GM04503 (cell line): ENCODE measurements at regions not wholly inside any gene's neighbourhood (a gene's known extent, or its start where the extent isn't known, plus 50 kb on each side); places are given as distances from the start of the nearest gene placed in this dataset.
"Not testable (repeated sequence)": the region's sequence is repeated elsewhere in the genome, so short reads cannot be mapped to it uniquely, and the experiment has no call there.

Source experiments
- DNase-seq: peaks from one replicate; pipeline ENCODE4 v3.0.0-alpha.2; 2012; ENCODE audit warnings: low read depth

GRCh38 chr4:188435381-188435780 lies 296.1 kb downstream of the TRIML1 start:
- no peak for DNase-seq

- DNase-seq: no peak
Measured at GRCh38 chr4:188437535-188437934, 298.3 kb downstream of the TRIML1 start.

DNA sequence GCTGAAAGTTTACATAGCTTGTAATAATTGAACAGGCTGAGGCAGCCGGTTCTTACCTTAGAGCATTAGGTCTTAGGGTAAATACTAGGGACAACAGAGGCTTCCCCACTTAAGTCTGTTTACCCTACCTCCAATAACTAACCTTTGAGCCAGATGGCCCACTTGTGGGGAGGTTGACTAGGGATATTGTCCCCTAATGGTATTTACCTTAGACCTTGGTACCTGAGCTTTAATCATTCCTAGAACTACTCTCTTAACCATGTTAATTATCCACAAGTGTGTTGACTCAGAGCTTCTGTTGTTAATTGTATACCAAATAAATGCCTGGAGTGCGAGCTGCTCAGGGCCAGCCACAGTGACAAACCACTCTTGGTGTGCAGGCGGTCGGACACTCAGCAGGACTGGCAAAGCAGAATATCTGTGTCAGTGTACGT lies 299.2 kb downstream of the TRIML1 start:
- DNase-seq: not testable (repeated sequence)

DNA sequence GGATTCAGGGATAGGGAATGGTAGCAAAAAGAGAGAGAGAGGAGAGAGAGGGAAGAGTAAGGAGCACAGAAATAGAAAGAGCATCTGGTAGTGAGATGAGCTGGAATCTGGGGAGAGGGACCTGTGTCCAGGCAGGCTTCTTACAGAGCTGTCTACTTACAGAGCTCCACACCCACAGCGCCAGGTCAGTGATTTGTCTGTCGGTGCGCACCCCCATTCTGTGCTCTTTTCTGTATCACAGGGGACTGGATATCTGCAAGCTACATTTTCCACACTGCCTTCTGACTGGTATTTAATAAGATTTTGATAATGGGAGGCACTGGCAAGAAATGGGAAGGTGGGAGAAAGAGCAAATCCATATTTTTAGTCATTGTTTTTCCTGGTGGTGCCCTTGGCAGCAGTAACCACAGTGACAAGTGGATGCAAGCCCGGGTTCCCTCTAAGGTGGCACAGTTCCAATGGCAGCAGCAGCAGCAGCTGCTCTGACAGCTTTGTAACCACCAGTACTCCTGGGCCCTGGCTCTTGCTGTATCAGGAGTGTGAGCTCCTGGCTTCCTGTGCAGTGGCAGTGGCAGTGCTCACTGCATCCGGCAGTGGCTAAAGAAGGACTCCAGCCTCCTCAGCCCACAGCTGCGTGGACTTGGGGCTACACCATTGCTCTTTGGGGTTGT lies 300.5 kb downstream of the TRIML1 start:
- DNase-seq: no peak

GRCh38 chr4:188444500-188444899 lies 305.3 kb downstream of the TRIML1 start:
- no peak for DNase-seq

GRCh38 chr4:188448996-188449395 lies 309.8 kb downstream of the TRIML1 start:
- DNase-seq: not testable (repeated sequence)

- no peak for DNase-seq
Measured at GRCh38 chr4:188450571-188450970, 311.3 kb downstream of the TRIML1 start.

GRCh38 chr4:188452097-188452496 lies 312.9 kb downstream of the TRIML1 start:
- DNase-seq: no peak

- no peak for DNase-seq
Measured at GRCh38 chr4:188454575-188454974, 315.3 kb downstream of the TRIML1 start.

DNA sequence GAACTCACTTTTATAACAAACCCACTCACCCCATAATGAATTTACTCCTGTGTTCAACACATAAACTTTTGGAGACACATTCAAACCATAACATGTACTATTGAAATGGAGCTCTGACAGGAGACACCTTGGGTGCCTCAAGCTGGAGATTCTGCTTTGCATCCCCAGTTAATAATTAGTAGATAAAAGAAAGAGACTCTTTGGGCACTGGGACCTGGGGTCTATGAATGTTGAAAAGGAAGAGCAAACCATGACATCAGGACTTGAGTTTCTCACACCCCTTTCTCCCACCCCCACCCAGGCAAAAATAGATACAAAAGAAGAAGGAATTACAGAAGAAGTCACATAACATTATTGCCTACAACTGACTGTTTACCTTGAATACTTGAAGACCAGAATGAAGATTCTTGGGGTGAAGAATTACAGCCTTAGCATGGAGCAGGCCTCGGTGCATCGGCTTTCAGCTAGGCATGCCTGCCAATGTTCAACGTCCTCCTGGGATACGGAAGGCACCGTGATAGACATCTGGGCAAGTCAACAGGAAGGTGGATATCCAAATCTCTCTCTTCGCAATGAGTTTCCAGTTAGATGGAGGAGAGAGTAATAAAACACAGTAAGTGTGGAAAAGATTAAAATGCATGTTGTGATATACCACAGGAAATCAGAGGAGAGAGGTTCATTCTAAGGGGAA lies 316.0 kb downstream of the TRIML1 start:
- no peak for DNase-seq

DNA sequence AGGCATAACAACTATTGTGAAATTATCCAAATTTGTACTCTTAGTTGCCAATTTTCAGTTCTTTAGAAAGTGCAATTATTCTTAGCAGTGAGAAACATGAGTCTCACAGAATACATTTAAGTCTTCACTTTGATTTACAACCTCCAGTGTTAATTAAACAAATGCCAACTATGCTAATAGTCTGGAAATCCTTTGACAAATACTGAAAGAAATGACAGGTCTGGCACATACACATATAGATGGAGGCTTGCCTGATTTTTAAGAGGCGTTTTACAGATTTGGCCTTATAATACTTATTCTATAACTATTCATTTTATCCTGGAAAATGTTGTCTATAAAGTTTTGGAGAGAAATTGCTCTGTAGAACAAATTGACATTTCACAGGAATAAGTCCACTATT lies 320.1 kb downstream of the TRIML1 start:
- DNase-seq: no peak

DNA sequence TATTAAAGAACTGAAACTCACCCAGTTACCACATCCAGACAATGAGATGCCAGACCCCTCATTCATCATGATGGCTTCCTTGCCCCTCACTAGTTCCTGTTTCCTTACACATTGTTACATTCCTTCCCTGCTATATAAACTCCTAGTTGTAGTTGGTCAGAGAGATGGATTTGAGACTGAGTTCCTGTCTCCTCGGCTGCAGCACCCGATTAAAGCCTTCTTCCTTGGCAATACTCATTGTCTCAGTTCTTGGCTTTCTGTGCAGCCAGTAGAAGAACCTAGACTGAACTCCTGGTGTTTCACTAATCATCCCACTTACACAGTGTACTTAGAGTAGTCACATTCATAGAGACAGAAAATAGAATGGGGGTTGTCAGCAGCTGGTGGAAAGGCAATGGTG lies 324.7 kb downstream of the TRIML1 start:
- no peak for DNase-seq

GRCh38 chr4:188466001-188466400 lies 326.8 kb downstream of the TRIML1 start:
- DNase-seq: no peak

- DNase-seq: no peak
Measured at GRCh38 chr4:188484256-188484655, 345.0 kb downstream of the TRIML1 start.

DNA sequence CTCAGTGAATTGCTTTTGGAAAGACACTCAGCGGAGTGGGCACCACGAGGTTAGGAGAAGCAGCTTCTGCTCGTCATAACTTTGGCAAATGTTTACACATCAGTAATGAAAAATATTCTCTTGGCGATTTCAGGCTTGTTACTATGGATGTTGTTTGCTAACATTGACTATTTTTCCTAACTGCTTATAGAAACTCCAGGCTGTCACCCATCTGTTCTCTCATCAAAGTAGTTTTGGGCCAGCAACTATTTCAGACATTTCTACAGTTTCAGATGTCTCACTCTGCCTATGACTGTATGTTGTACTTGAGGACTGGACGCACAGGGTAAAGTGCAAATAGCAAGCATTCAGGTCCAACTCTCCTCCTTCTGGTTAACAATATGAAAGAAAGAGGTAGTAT lies 346.7 kb downstream of the TRIML1 start:
- no peak for DNase-seq

GRCh38 chr4:188492886-188493285 lies 353.6 kb downstream of the TRIML1 start:
- DNase-seq: no peak

- no peak for DNase-seq
Measured at GRCh38 chr4:188495169-188495568, 355.9 kb downstream of the TRIML1 start.

DNA sequence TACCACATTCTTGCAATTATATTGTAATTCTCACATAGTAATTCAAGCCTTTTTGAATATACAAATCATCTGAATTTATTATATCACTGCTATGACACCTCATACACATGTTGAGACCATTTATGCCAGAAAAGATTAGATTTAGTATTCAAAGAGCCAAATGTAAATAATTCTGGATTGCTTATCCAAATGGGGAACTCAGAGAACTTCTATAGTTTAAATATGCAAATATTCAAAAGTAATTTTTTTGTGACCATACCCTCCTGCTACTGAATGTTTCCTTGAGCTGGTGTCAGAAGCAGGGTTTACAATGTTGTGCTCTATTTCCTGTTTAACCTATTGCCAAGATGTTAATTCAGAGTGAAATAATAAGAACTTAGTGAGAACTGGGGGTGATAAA lies 372.2 kb downstream of the TRIML1 start:
- DNase-seq: no peak

GRCh38 chr4:188532751-188533150 lies 393.5 kb downstream of the TRIML1 start:
- no peak for DNase-seq

GRCh38 chr4:188534297-188534696 lies 395.1 kb downstream of the TRIML1 start:
- no peak for DNase-seq

DNA sequence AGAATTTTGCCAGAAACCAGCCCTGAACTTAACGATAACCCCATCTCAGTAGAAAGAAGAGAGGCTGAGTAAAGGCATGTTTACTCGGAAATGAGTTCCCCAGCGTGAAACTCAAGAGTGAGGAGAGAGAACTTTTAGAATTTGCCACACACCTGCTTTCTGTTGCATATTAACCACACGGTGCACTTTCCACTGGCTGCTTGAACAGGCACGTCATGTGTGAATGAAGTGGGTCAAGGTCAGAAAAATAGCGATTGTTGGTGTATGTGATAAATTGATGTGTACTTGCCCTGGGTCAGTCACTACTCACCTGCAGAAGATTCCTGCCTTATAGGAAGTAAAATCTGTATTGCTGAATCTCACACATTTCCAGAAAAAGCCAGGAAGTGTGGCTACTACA lies 395.7 kb downstream of the TRIML1 start:
- DNase-seq: no peak

DNA sequence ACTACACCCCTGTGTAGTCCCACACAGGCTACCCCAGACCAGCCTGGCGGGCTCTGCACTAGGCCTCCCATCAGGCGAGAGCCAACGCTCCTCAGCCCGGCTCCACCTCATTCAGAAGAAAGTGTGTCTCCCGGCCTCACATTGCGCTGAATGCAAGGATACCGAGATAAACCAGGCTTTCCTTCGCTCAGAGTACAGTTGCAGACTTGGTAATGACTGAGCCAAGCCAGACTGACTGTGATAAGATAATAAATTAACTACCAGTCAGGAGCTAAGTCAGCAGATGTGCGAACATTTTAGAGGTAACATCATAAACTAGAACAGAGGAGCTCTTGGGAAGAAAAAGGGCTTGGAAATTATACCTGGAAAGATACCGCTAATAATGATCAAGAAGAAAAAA lies 397.6 kb downstream of the TRIML1 start:
- no peak for DNase-seq

DNA sequence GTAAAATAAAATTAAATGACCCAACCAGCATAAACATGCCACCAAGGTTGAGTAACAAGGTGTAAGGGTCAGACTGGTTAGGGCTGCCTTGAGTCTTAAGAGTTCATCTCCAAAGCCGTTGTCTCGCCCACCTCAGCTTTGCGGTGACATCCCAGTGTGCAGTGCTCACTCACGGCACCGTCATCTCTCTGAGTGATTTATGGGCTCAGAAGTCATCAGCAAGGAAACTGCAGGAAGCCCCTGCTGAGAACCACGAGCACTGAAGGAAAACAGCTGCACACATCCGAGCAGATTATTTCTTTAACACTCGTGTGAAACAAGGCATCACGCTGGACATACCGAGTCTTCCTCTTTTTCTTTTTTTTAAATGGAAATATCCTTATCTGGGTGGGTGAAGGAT lies 411.1 kb downstream of the TRIML1 start:
- no peak for DNase-seq

DNA sequence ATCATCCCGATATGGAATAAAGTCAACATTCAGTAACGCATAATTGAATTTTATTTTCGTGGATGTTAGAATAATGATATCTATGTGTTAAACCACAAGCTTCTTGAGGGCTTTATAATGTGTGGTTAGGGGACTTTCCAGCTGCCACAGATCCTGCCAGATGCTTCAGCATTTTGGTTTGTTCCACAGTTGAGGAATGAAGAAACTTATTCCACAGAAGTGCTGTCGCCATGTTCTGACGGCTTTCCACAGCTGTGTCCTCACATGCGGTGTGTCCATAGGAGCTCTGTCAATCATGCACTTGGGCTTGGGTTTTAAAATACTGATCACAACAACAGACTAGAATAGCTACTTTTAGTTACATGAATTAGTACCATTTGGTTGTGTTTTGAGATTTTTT lies 411.9 kb downstream of the TRIML1 start:
- DNase-seq: no peak
